Vagina (tissue), 2 donors: ENCODE measurements at regions not wholly inside any gene's neighbourhood (a gene's known extent, or its start where the extent isn't known, plus 50 kb on each side); places are given as distances from the start of the nearest gene placed in this dataset.

Experiments
- CTCF ChIP-seq, 3 experiments: fragments of 450-650 bp in 2 of 3; fragments of 200-600 bp in 1 of 3; sonication (generic) in 1 of 3; IDR thresholded peaks; one replicate each; pipeline ENCODE4 v1.5.1; 2017 to 2019; ENCODE audit warnings: antibody characterized with exemption in 3 of 3, mild to moderate bottlenecking in 2 of 3, moderate library complexity in 2 of 3
- POLR2A ChIP-seq, 2 donors: fragments of 450-650 bp; IDR thresholded peaks; one replicate each; pipeline ENCODE4 v1.6.1; 2017; ENCODE audit warnings: antibody characterized with exemption in 2 of 2, mild to moderate bottlenecking in 2 of 2, moderate library complexity in 2 of 2
- POLR2AphosphoS5 ChIP-seq, 2 donors: sonication (generic); formaldehyde crosslinking; IDR thresholded peaks; one replicate each; pipeline ENCODE4 v1.9.0; 2017; ENCODE audit warnings: antibody characterized with exemption in 2 of 2, mild to moderate bottlenecking in 2 of 2, low read depth in 1 of 2; ENCODE audit not compliant: insufficient read depth in 1 of 2

GRCh38 chr1:227447531-227447990 is 115.8 kb upstream of the ZNF678 start:
- TF ChIP-seq CTCF (IDR thresholded peaks at IDR 0.05) (no peak), POLR2A (IDR thresholded peaks at IDR 0.05) (no peak), POLR2AphosphoS5 (IDR thresholded peaks at IDR 0.05; ENCODE audit: insufficient read depth in 1 of 2, low read depth in 1 of 2) (no peak)
